Loucy (cell line): ENCODE measurements at regions not wholly inside any gene's neighbourhood (a gene's known extent, or its start where the extent isn't known, plus 50 kb on each side); places are given as distances from the start of the nearest gene placed in this dataset.

Experiments used
- H2AFZ ChIP-seq: fragments of 200-600 bp; sonication (generic); 2 replicates; pipeline ENCODE4 v1.6.0; 2016; ENCODE audit warnings: antibody characterized with exemption, mild to moderate bottlenecking, low read length, moderate library complexity
- H3F3A ChIP-seq: fragments of 200-600 bp; 2 replicates; pipeline ENCODE4 v1.6.0; 2016; ENCODE audit warnings: antibody characterized with exemption, low read depth, mild to moderate bottlenecking
- H3K27me3 ChIP-seq: fragments of 200-600 bp; sonication (generic); 2 replicates; pipeline ENCODE4 v1.6.1; 2014; ENCODE audit warnings: low read length, mild to moderate bottlenecking; ENCODE audit not compliant: insufficient read depth, poor library complexity, severe bottlenecking
- H3K36me3 ChIP-seq: fragments of 200-600 bp; sonication (generic); 2 replicates; pipeline ENCODE4 v1.6.1; 2016; ENCODE audit warnings: low read length; ENCODE audit not compliant: insufficient read depth
- H3K4me1 ChIP-seq: fragments of 200-600 bp; sonication (generic); 2 replicates; pipeline ENCODE4 v1.5.1; 2014; ENCODE audit warnings: low read length, mild to moderate bottlenecking; ENCODE audit not compliant: insufficient read depth, poor library complexity, severe bottlenecking
- H3K4me2 ChIP-seq: fragments of 200-600 bp; sonication (generic); 2 replicates; pipeline ENCODE4 v1.6.0; 2014; ENCODE audit warnings: antibody characterized with exemption, low read length, low read depth, mild to moderate bottlenecking; ENCODE audit not compliant: poor library complexity, severe bottlenecking
- H3K4me3 ChIP-seq: fragments of 200-600 bp; sonication (generic); 2 replicates; pipeline ENCODE4 v1.5.1; 2014; ENCODE audit warnings: low read length, mild to moderate bottlenecking, mixed read lengths; ENCODE audit not compliant: poor library complexity, severe bottlenecking
- H3K79me2 ChIP-seq: fragments of 200-600 bp; sonication (generic); 2 replicates; pipeline ENCODE4 v1.6.1; 2014; ENCODE audit warnings: low read length; ENCODE audit not compliant: insufficient read depth
- H3K9ac ChIP-seq: fragments of 200-600 bp; sonication (generic); 2 replicates; pipeline ENCODE4 v1.6.0; 2014; ENCODE audit warnings: mild to moderate bottlenecking, low read depth, low read length, moderate library complexity; ENCODE audit not compliant: poor library complexity, severe bottlenecking
- H3K9me2 ChIP-seq: fragments of 200-600 bp; sonication (generic); replicated peaks from 2 replicates; pipeline ENCODE4 v1.6.1; 2016; ENCODE audit warnings: low read depth, low read length, mixed read lengths
- H3K9me3 ChIP-seq: fragments of 200-600 bp; sonication (generic); 2 replicates; pipeline ENCODE4 v1.6.1; 2014; ENCODE audit warnings: mild to moderate bottlenecking, antibody characterized with exemption, low read length, low read depth; ENCODE audit not compliant: insufficient read depth
- H4K20me1 ChIP-seq: fragments of 200-600 bp; sonication (generic); 2 replicates; pipeline ENCODE4 v1.6.0; 2014; ENCODE audit warnings: antibody characterized with exemption, low read length, mild to moderate bottlenecking; ENCODE audit not compliant: insufficient read depth, poor library complexity, severe bottlenecking
- EZH2phosphoT487 ChIP-seq: fragments of 200-600 bp; IDR thresholded peaks from 2 replicates; pipeline ENCODE4 v1.6.1; 2018; ENCODE audit warnings: antibody characterized with exemption, mild to moderate bottlenecking, moderate library complexity, borderline replicate concordance
- TF ChIP-seq, protein P1 (sequence below): fragments of 200-600 bp; sonication (generic); conservative IDR thresholded peaks from 2 replicates; pipeline ENCODE4 v1.5.1; 2014; ENCODE audit warnings: mild to moderate bottlenecking, antibody characterized with exemption, low read length

DNA sequence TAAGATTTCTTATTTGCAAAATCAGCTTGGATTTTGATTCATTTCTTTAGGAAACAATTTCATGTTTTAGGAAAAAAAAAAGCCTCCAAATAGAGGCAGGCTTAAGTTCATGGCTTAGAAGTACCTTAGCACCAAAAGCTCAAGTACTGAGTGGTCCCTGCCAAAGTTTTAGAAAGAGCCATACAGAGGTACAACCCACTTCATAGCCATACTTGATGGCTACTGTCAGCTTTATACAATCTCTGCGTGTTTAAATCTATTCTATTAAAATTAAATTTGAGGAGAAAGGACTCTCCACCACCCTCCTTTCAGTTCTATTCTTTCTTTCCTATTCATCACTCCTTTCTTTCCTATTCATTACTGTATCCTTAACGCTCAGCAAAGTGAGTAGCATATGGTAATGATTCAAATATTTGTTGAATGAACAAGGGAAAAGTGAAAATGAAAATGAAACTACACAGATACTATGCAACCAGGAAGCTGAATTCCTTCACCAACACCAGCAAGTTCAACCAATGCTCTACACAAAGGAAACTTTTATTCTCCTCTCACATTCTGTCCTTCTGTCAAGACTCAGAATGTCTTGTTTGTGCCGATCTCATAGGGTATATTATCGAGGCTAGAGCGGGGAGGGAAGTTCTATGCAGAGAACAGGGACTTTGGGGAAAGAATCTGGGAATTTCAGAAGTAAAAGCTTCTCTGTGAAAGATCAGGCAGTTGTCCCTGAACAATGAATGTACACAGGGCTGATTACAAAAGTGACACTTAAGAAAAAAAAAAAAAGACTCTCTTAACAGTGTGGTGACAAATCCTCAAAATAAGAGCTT lies 138.6 kb upstream of the SPEF2 start:
- Histone ChIP-seq H3K9me2 (no peaks in the 10 kb centered on the region), H3F3A (no peaks in the 10 kb centered on the region), H3K9ac (peak overlapping the region; percentile 63), H3K4me1 (peaks cover 25% of the 10 kb centered on the region), H3K27me3 (peaks cover 4% of the 10 kb centered on the region), H3K9me3 (no peaks in the 10 kb centered on the region), H3K36me3 (no peaks in the 10 kb centered on the region), H3K4me3 (peak overlapping the region; percentile 73), H3K79me2 (no peaks in the 10 kb centered on the region), H3K4me2 (peak overlapping the region; percentile 78), H4K20me1 (no peaks in the 10 kb centered on the region), H2AFZ (peak overlapping the region; percentile 94)
- no peak for TF ChIP-seq EZH2phosphoT487

DNA sequence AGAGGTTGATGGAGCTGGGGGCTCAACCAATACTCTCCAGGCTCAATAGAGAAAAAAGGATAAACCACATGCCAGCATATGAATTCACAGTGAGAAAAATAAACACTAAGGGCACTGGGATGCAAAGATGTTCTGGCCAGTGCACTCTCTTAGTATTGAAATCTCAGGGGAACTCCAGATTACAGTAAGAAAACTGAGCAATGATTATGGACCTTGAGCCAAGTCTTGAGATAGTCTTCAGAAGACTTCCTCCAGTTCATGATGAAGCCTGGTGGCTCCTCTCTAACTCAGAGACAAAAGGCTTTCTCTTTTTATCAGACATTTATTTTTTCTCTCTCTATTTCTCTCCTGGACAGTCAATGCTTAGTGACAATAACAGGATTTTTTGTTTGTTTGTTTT lies 139.8 kb upstream of the SPEF2 start:
- Histone ChIP-seq H3K27me3 (peaks cover 4% of the 10 kb centered on the region), H3K79me2 (no peaks in the 10 kb centered on the region), H3K36me3 (no peaks in the 10 kb centered on the region), H3K4me3 (no peak overlapping the region), H2AFZ (no peak overlapping the region; the same call in 1 of the 2 replicates), H3K9me3 (no peaks in the 10 kb centered on the region), H3K4me2 (no peak overlapping the region), H3F3A (no peaks in the 10 kb centered on the region), H3K4me1 (peaks cover 15% of the 10 kb centered on the region), H3K9ac (no peak overlapping the region), H3K9me2 (no peaks in the 10 kb centered on the region), H4K20me1 (no peaks in the 10 kb centered on the region)
- no peak for TF ChIP-seq EZH2phosphoT487
- TF ChIP-seq, protein P1, sequence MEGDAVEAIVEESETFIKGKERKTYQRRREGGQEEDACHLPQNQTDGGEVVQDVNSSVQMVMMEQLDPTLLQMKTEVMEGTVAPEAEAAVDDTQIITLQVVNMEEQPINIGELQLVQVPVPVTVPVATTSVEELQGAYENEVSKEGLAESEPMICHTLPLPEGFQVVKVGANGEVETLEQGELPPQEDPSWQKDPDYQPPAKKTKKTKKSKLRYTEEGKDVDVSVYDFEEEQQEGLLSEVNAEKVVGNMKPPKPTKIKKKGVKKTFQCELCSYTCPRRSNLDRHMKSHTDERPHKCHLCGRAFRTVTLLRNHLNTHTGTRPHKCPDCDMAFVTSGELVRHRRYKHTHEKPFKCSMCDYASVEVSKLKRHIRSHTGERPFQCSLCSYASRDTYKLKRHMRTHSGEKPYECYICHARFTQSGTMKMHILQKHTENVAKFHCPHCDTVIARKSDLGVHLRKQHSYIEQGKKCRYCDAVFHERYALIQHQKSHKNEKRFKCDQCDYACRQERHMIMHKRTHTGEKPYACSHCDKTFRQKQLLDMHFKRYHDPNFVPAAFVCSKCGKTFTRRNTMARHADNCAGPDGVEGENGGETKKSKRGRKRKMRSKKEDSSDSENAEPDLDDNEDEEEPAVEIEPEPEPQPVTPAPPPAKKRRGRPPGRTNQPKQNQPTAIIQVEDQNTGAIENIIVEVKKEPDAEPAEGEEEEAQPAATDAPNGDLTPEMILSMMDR = no peak

DNA sequence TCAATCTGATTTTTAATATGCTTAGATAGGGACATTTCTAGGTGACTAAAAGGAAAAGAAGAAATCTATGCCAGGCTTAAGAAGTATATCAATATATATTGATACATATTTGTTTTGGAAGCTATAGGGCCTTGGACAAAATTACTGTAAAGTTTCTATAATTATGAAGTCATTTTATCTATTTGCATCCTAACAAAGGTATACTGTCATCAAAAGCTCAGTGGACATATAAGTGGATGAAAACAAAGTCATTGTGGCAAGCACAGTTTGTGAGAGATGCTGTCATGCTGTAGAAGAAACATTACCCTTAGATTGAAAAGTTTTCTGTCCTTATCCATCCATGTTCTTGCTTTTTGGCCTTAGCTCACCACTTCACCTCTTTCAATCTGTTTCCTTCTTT lies 140.3 kb upstream of the SPEF2 start:
- Histone ChIP-seq H3F3A (no peaks in the 10 kb centered on the region), H3K36me3 (no peaks in the 10 kb centered on the region), H3K9me3 (no peaks in the 10 kb centered on the region), H3K79me2 (no peaks in the 10 kb centered on the region), H3K9me2 (no peaks in the 10 kb centered on the region), H3K4me1 (peaks cover 12% of the 10 kb centered on the region), H2AFZ (no peak overlapping the region; the same call in 1 of the 2 replicates), H3K27me3 (peaks cover 4% of the 10 kb centered on the region), H3K4me2 (no peak overlapping the region), H3K9ac (no peak overlapping the region), H3K4me3 (no peak overlapping the region), H4K20me1 (no peaks in the 10 kb centered on the region)
- TF ChIP-seq, protein P1 = no peak
- no peak for TF ChIP-seq EZH2phosphoT487

DNA sequence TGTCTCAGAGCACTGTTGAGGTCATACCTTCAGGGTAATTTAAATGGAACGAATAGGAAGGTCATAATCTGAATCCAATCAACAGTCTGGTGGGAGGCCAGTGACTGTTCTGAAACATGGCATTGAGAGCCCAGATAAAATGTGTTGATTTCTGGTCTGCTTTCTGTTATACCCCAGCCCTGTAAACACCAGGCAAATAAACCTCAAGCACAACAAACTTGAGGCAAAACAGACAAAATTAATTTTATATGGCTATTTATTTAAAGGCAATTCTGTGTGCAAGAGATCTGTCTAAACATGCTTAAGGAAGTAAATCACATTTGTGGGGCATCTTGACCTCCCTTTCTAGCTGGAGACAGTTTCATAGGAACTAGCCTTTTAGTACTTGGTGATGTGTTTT lies 140.9 kb upstream of the SPEF2 start:
- Histone ChIP-seq H3K79me2 (no peaks in the 10 kb centered on the region), H3K9me2 (no peaks in the 10 kb centered on the region), H3K9me3 (no peaks in the 10 kb centered on the region), H3K4me1 (peaks cover 12% of the 10 kb centered on the region), H3K9ac (no peak overlapping the region), H3K36me3 (no peaks in the 10 kb centered on the region), H3K4me3 (no peak overlapping the region), H3K4me2 (no peak overlapping the region), H3F3A (no peaks in the 10 kb centered on the region), H3K27me3 (peaks cover 4% of the 10 kb centered on the region), H2AFZ (no peak overlapping the region), H4K20me1 (no peaks in the 10 kb centered on the region)
- TF ChIP-seq, protein P1 = no peak
- TF ChIP-seq EZH2phosphoT487 = no peak
